OCI-LY7 (cell line): ENCODE measurements at regions not wholly inside any gene's neighbourhood (a gene's known extent, or its start where the extent isn't known, plus 50 kb on each side); places are given as distances from the start of the nearest gene placed in this dataset.

Experiments
- CTCF ChIP-seq: fragments of 200-600 bp; sonication (generic); conservative IDR thresholded peaks from 2 replicates; pipeline ENCODE4 v1.5.1; 2014; ENCODE audit warnings: mild to moderate bottlenecking, antibody characterized with exemption, low read length, moderate library complexity, mixed read lengths
- EZH2phosphoT487 ChIP-seq: fragments of 200-600 bp; sonication (generic); IDR thresholded peaks from 2 replicates; pipeline ENCODE4 v1.6.1; 2018; ENCODE audit warnings: low read depth, borderline replicate concordance, mild to moderate bottlenecking, mixed run types, antibody characterized with exemption, low read length, moderate library complexity, mixed read lengths

GRCh38 chr1:30356839-30357238, 366.5 kb downstream of the MATN1 start:
- TF ChIP-seq EZH2phosphoT487: no peak
- no peak for TF ChIP-seq CTCF
